WTC11 (cell line): ENCODE measurements at regions not wholly inside any gene's neighbourhood (a gene's known extent, or its start where the extent isn't known, plus 50 kb on each side); places are given as distances from the start of the nearest gene placed in this dataset.

Source experiments
- ATAC-seq: fragments of 200-7000 bp; cut with Tn5 transposase; 2 replicates; pipeline ENCODE4 v1.10.0; 2021; ENCODE audit warnings: mild to moderate bottlenecking, moderate library complexity
- CTCF ChIA-PET: fragments of 300-600 bp; sonication (Branson Sonifier 250); formaldehyde crosslinking; loops from one replicate; lab custom pipeline; 2021; ENCODE audit warnings: antibody characterized with exemption; lab: Charles Lee
- POLR2A ChIA-PET: fragments of 350-600 bp; sonication (Branson Sonifier 250); formaldehyde crosslinking; loops from one replicate; lab custom pipeline; 2021; ENCODE audit warnings: antibody characterized with exemption; lab: Charles Lee
- DNase-seq: peaks from one replicate; pipeline ENCODE4 v3.0.0; 2021; ENCODE audit warnings: low spot score
- H3K27ac Mint-ChIP-seq: 2 replicates; pipeline ENCODE4 v1.8.0; 2021; ENCODE audit warnings: mixed read lengths
- H3K27me3 Mint-ChIP-seq: 2 replicates; pipeline ENCODE4 v1.8.0; 2021; ENCODE audit warnings: low read depth, mild to moderate bottlenecking, moderate library complexity, mixed read lengths
- H3K36me3 Mint-ChIP-seq: 2 replicates; pipeline ENCODE4 v1.8.0; 2021; ENCODE audit warnings: mixed read lengths
- H3K4me1 Mint-ChIP-seq: 2 replicates; pipeline ENCODE4 v1.8.0; 2022; ENCODE audit warnings: mixed read lengths
- H3K4me3 Mint-ChIP-seq: 2 replicates; pipeline ENCODE4 v1.8.0; 2021; ENCODE audit warnings: mild to moderate bottlenecking, moderate library complexity, mixed read lengths
- H3K9me3 Mint-ChIP-seq: 2 replicates; pipeline ENCODE4 v1.8.0; 2021; ENCODE audit warnings: mixed read lengths
- CREB1 ChIP-seq: sonication (generic); formaldehyde crosslinking; IDR thresholded peaks from 2 replicates; pipeline ENCODE4 v1.8.0; 2023; ENCODE audit warnings: mild to moderate bottlenecking, missing genetic modification reagents
- ELF4 ChIP-seq: sonication (generic); formaldehyde crosslinking; IDR thresholded peaks from 2 replicates; pipeline ENCODE4 v1.8.1; 2022; ENCODE audit warnings: low read depth, mild to moderate bottlenecking, moderate library complexity, missing genetic modification reagents
- ESRRA ChIP-seq: sonication (generic); formaldehyde crosslinking; IDR thresholded peaks from 2 replicates; pipeline ENCODE4 v1.8.1; 2022; ENCODE audit warnings: mild to moderate bottlenecking, missing genetic modification reagents, borderline replicate concordance
- FOXJ3 ChIP-seq: sonication (generic); formaldehyde crosslinking; IDR thresholded peaks from 2 replicates; pipeline ENCODE4 v1.9.0; 2021; ENCODE audit warnings: missing genetic modification reagents, mild to moderate bottlenecking, borderline replicate concordance
- GABPB1 ChIP-seq: sonication (generic); formaldehyde crosslinking; IDR thresholded peaks from 2 replicates; pipeline ENCODE4 v1.8.1; 2023; ENCODE audit warnings: mild to moderate bottlenecking, missing genetic modification reagents
- HMGA2 ChIP-seq: fragments of 250-450 bp; sonication (Bioruptor Pico); IDR thresholded peaks from 2 replicates; pipeline ENCODE4 v1.4.0; 2021; ENCODE audit warnings: mild to moderate bottlenecking, moderate library complexity
- JUN ChIP-seq: sonication (generic); formaldehyde crosslinking; IDR thresholded peaks from 2 replicates; pipeline ENCODE4 v1.8.0; 2023; ENCODE audit warnings: mild to moderate bottlenecking, missing genetic modification reagents
- KAT7 ChIP-seq: sonication (generic); formaldehyde crosslinking; IDR thresholded peaks from 2 replicates; pipeline ENCODE4 v1.8.1; 2023; ENCODE audit warnings: missing genetic modification reagents, mild to moderate bottlenecking, borderline replicate concordance
- MXD4 ChIP-seq: fragments of 250-450 bp; sonication (Bioruptor Pico); IDR thresholded peaks from 2 replicates; pipeline ENCODE4 v1.8.0; 2021; ENCODE audit warnings: mild to moderate bottlenecking, moderate library complexity, borderline replicate concordance
- MYBL2 ChIP-seq: sonication (generic); formaldehyde crosslinking; IDR thresholded peaks from 2 replicates; pipeline ENCODE4 v1.8.1; 2023; ENCODE audit warnings: mild to moderate bottlenecking, moderate library complexity, missing genetic modification reagents
- NFE2L1 ChIP-seq: sonication (generic); formaldehyde crosslinking; IDR thresholded peaks from 2 replicates; pipeline ENCODE4 v1.8.1; 2023; ENCODE audit warnings: missing genetic modification reagents
- NFYB ChIP-seq: sonication (generic); formaldehyde crosslinking; conservative IDR thresholded peaks from 2 replicates; pipeline ENCODE4 v1.8.0; 2022; ENCODE audit warnings: low read depth, missing genetic modification reagents
- NR3C1 ChIP-seq: sonication (generic); formaldehyde crosslinking; conservative IDR thresholded peaks from 2 replicates; pipeline ENCODE4 v1.8.1; 2023; ENCODE audit warnings: low read depth, mild to moderate bottlenecking, missing genetic modification reagents
- OVOL2 ChIP-seq: fragments of 250-450 bp; sonication (Bioruptor Pico); IDR thresholded peaks from 2 replicates; pipeline ENCODE4 v1.9.0; 2021; ENCODE audit warnings: mild to moderate bottlenecking, borderline replicate concordance
- PRRX2 ChIP-seq: fragments of 250-450 bp; sonication (Bioruptor Pico); IDR thresholded peaks from 2 replicates; pipeline ENCODE4 v1.8.0; 2021; ENCODE audit warnings: mild to moderate bottlenecking
- SP1 ChIP-seq: sonication (generic); formaldehyde crosslinking; conservative IDR thresholded peaks from 2 replicates; pipeline ENCODE4 v1.8.1; 2022; ENCODE audit warnings: missing genetic modification reagents
- TCF7 ChIP-seq: sonication (generic); formaldehyde crosslinking; IDR thresholded peaks from 2 replicates; pipeline ENCODE4 v1.8.0; 2022; ENCODE audit warnings: mild to moderate bottlenecking, low read depth, missing genetic modification reagents, moderate library complexity
- ZNF121 ChIP-seq: sonication (generic); formaldehyde crosslinking; IDR thresholded peaks from 2 replicates; pipeline ENCODE4 v1.8.0; 2023; ENCODE audit warnings: missing genetic modification reagents
- ZNF232 ChIP-seq: sonication (generic); formaldehyde crosslinking; IDR thresholded peaks from 2 replicates; pipeline ENCODE4 v1.8.0; 2022; ENCODE audit warnings: mild to moderate bottlenecking, missing genetic modification reagents
- ZNF263 ChIP-seq: sonication (generic); formaldehyde crosslinking; IDR thresholded peaks from 2 replicates; pipeline ENCODE4 v1.8.1; 2022; ENCODE audit warnings: low read depth, mild to moderate bottlenecking, moderate library complexity, missing genetic modification reagents
- ZNF416 ChIP-seq: fragments of 250-450 bp; sonication (Bioruptor Pico); IDR thresholded peaks from 2 replicates; pipeline ENCODE4 v1.9.0; 2021; ENCODE audit warnings: mild to moderate bottlenecking, inconsistent platforms
- TF ChIP-seq, protein P1 (sequence below): sonication (generic); formaldehyde crosslinking; IDR thresholded peaks from 2 replicates; pipeline ENCODE4 v1.8.1; 2023; ENCODE audit warnings: mild to moderate bottlenecking, missing genetic modification reagents, borderline replicate concordance
- TF ChIP-seq, protein P2 (sequence below): fragments of 250-450 bp; sonication (Bioruptor Pico); IDR thresholded peaks from 2 replicates; pipeline ENCODE4 v1.8.0; 2021; ENCODE audit warnings: mild to moderate bottlenecking
- TF ChIP-seq, protein P3 (sequence below): fragments of 250-450 bp; sonication (Bioruptor Pico); IDR thresholded peaks from 2 replicates; pipeline ENCODE4 v2.1.2; 2022; ENCODE audit warnings: mild to moderate bottlenecking, moderate library complexity
- TF ChIP-seq, protein P4 (sequence below): fragments of 250-450 bp; sonication (Bioruptor Pico); IDR thresholded peaks from 2 replicates; pipeline ENCODE4 v1.9.0; 2021; ENCODE audit warnings: mild to moderate bottlenecking
- TF ChIP-seq, protein P5 (sequence below): sonication (generic); formaldehyde crosslinking; IDR thresholded peaks from 2 replicates; pipeline ENCODE4 v1.8.1; 2023; ENCODE audit warnings: mild to moderate bottlenecking, missing genetic modification reagents, moderate library complexity
- TF ChIP-seq, protein P6 (sequence below): sonication (generic); formaldehyde crosslinking; IDR thresholded peaks from 2 replicates; pipeline ENCODE4 v1.8.1; 2023; ENCODE audit warnings: mild to moderate bottlenecking, missing genetic modification reagents, moderate library complexity
- TF ChIP-seq, protein P7 (sequence below): sonication (generic); formaldehyde crosslinking; IDR thresholded peaks from 2 replicates; pipeline ENCODE4 v1.8.0; 2022; ENCODE audit warnings: mild to moderate bottlenecking, missing genetic modification reagents

DNA sequence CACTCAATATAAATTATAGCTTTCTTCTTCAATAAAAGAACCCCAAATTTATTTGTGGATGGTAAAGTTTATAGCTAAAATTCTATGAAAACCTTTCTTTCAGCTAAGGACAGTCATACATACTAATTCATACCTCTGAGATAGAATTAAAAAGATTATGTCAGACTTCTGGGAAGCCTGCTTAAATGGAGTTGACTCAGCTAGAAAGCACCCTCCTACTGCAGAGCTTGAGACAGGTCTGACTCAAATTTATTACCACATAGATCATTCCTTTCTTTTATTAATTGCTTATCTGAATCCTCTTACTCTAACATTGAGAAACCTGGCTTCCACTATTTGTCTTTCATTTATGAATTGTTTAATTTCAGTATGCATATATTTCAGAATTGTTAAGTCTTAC, 1007.0 kb upstream of the LRFN5 start:
- Mint-ChIP-seq H3K36me3 (no peaks in the 10 kb centered on the region), H3K27me3 (no peaks in the 10 kb centered on the region), H3K4me3 (no peak overlapping the region), H3K4me1 (0 out of 2 replicates have a peak, but pooled peaks cover 3% of the 10 kb centered on the region), H3K27ac (no peak overlapping the region), H3K9me3 (no peaks in the 10 kb centered on the region)
- CTCF ChIA-PET, result no interaction called here
- TF ChIP-seq ZNF416, result no peak
- TF ChIP-seq, protein P1, sequence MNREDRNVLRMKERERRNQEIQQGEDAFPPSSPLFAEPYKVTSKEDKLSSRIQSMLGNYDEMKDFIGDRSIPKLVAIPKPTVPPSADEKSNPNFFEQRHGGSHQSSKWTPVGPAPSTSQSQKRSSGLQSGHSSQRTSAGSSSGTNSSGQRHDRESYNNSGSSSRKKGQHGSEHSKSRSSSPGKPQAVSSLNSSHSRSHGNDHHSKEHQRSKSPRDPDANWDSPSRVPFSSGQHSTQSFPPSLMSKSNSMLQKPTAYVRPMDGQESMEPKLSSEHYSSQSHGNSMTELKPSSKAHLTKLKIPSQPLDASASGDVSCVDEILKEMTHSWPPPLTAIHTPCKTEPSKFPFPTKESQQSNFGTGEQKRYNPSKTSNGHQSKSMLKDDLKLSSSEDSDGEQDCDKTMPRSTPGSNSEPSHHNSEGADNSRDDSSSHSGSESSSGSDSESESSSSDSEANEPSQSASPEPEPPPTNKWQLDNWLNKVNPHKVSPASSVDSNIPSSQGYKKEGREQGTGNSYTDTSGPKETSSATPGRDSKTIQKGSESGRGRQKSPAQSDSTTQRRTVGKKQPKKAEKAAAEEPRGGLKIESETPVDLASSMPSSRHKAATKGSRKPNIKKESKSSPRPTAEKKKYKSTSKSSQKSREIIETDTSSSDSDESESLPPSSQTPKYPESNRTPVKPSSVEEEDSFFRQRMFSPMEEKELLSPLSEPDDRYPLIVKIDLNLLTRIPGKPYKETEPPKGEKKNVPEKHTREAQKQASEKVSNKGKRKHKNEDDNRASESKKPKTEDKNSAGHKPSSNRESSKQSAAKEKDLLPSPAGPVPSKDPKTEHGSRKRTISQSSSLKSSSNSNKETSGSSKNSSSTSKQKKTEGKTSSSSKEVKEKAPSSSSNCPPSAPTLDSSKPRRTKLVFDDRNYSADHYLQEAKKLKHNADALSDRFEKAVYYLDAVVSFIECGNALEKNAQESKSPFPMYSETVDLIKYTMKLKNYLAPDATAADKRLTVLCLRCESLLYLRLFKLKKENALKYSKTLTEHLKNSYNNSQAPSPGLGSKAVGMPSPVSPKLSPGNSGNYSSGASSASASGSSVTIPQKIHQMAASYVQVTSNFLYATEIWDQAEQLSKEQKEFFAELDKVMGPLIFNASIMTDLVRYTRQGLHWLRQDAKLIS (CRISPR knock-in tag), result no peak
- no peak for TF ChIP-seq MXD4 (CRISPR knock-in tag)
- TF ChIP-seq, protein P2, sequence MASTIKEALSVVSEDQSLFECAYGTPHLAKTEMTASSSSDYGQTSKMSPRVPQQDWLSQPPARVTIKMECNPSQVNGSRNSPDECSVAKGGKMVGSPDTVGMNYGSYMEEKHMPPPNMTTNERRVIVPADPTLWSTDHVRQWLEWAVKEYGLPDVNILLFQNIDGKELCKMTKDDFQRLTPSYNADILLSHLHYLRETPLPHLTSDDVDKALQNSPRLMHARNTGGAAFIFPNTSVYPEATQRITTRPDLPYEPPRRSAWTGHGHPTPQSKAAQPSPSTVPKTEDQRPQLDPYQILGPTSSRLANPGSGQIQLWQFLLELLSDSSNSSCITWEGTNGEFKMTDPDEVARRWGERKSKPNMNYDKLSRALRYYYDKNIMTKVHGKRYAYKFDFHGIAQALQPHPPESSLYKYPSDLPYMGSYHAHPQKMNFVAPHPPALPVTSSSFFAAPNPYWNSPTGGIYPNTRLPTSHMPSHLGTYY (CRISPR knock-in tag), result no peak
- no peak for TF ChIP-seq MYBL2
- TF ChIP-seq, protein P3, sequence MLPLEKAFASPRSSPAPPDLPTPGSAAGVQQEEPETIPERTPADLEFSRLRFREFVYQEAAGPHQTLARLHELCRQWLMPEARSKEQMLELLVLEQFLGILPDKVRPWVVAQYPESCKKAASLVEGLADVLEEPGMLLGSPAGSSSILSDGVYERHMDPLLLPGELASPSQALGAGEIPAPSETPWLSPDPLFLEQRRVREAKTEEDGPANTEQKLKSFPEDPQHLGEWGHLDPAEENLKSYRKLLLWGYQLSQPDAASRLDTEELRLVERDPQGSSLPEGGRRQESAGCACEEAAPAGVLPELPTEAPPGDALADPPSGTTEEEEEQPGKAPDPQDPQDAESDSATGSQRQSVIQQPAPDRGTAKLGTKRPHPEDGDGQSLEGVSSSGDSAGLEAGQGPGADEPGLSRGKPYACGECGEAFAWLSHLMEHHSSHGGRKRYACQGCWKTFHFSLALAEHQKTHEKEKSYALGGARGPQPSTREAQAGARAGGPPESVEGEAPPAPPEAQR (CRISPR knock-in tag), result no peak
- TF ChIP-seq FOXJ3 (CRISPR knock-in tag), result no peak
- no peak for TF ChIP-seq KAT7 (CRISPR knock-in tag)
- TF ChIP-seq, protein P4, sequence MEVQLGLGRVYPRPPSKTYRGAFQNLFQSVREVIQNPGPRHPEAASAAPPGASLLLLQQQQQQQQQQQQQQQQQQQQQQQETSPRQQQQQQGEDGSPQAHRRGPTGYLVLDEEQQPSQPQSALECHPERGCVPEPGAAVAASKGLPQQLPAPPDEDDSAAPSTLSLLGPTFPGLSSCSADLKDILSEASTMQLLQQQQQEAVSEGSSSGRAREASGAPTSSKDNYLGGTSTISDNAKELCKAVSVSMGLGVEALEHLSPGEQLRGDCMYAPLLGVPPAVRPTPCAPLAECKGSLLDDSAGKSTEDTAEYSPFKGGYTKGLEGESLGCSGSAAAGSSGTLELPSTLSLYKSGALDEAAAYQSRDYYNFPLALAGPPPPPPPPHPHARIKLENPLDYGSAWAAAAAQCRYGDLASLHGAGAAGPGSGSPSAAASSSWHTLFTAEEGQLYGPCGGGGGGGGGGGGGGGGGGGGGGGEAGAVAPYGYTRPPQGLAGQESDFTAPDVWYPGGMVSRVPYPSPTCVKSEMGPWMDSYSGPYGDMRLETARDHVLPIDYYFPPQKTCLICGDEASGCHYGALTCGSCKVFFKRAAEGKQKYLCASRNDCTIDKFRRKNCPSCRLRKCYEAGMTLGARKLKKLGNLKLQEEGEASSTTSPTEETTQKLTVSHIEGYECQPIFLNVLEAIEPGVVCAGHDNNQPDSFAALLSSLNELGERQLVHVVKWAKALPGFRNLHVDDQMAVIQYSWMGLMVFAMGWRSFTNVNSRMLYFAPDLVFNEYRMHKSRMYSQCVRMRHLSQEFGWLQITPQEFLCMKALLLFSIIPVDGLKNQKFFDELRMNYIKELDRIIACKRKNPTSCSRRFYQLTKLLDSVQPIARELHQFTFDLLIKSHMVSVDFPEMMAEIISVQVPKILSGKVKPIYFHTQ, result no peak
- no peak for TF ChIP-seq OVOL2 (CRISPR knock-in tag)
- TF ChIP-seq NR3C1 (CRISPR knock-in tag), result no peak
- no peak for TF ChIP-seq ZNF121 (CRISPR knock-in tag)
- no peak for TF ChIP-seq ESRRA (CRISPR knock-in tag)
- no peak for TF ChIP-seq JUN (CRISPR knock-in tag)
- no peak for TF ChIP-seq GABPB1 (CRISPR knock-in tag)
- TF ChIP-seq PRRX2 (CRISPR knock-in tag), result no peak
- no peak for TF ChIP-seq ZNF232
- no peak for DNase-seq
- POLR2A ChIA-PET, result no interaction called here
- ATAC-seq, result no peak

DNA sequence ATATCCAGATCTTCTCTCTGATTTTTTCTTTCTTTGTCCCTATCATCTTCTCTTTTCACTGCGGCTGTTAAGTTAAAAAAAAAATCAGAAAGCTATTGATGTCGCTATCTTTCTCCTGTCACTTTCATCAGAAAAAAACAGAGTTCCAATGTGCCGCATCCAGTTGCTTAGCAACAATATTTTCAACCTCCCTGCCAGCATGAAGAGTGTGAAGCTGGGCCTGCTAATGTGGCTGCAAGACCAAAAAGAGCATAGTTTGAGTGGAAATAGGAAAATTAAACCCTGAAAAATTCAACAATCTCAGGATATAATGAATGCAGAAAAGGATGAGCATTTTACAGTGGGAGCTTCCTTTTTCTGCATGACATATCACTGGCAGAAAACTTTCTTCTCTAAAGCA, 1025.4 kb upstream of the LRFN5 start:
- Mint-ChIP-seq H3K9me3 (no peaks in the 10 kb centered on the region), H3K27me3 (no peaks in the 10 kb centered on the region), H3K4me1 (no peaks in the 10 kb centered on the region), H3K27ac (no peak overlapping the region), H3K36me3 (no peaks in the 10 kb centered on the region), H3K4me3 (no peak overlapping the region)
- ATAC-seq (no peak), DNase-seq (no peak)
- no peak for TF ChIP-seq NFYB
- no peak for TF ChIP-seq SP1
- no peak for TF ChIP-seq NFE2L1 (CRISPR knock-in tag)
- TF ChIP-seq, protein P5, sequence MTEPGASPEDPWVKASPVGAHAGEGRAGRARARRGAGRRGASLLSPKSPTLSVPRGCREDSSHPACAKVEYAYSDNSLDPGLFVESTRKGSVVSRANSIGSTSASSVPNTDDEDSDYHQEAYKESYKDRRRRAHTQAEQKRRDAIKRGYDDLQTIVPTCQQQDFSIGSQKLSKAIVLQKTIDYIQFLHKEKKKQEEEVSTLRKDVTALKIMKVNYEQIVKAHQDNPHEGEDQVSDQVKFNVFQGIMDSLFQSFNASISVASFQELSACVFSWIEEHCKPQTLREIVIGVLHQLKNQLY, result no peak
- no peak for TF ChIP-seq CREB1 (CRISPR knock-in tag)
- no peak for TF ChIP-seq TCF7 (CRISPR knock-in tag)
- no peak for TF ChIP-seq HMGA2 (CRISPR knock-in tag)
- TF ChIP-seq, protein P6, sequence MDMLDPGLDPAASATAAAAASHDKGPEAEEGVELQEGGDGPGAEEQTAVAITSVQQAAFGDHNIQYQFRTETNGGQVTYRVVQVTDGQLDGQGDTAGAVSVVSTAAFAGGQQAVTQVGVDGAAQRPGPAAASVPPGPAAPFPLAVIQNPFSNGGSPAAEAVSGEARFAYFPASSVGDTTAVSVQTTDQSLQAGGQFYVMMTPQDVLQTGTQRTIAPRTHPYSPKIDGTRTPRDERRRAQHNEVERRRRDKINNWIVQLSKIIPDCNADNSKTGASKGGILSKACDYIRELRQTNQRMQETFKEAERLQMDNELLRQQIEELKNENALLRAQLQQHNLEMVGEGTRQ (CRISPR knock-in tag), result no peak
- TF ChIP-seq ZNF263, result no peak
- TF ChIP-seq ELF4 (CRISPR knock-in tag), result no peak
- TF ChIP-seq, protein P7, sequence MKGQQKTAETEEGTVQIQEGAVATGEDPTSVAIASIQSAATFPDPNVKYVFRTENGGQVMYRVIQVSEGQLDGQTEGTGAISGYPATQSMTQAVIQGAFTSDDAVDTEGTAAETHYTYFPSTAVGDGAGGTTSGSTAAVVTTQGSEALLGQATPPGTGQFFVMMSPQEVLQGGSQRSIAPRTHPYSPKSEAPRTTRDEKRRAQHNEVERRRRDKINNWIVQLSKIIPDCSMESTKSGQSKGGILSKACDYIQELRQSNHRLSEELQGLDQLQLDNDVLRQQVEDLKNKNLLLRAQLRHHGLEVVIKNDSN (CRISPR knock-in tag), result no peak
- CTCF ChIA-PET, result no interaction called here
- POLR2A ChIA-PET, result no interaction called here
